ENCODE measurements at regions not wholly inside any gene's neighbourhood (a gene's known extent, or its start where the extent isn't known, plus 50 kb on each side); places are given as distances from the start of the nearest gene placed in this dataset.

GRCh38 chr2:221050020-221050795 lies 521.9 kb downstream of the EPHA4 start:
- no peak for TF ChIP-seq CTCF (IDR thresholded peaks at IDR 0.05)
- no peak overlapping the region for H3K4me3 ChIP-seq
- H3K27ac ChIP-seq, result no peak overlapping the region
- DNase-seq (ENCODE audit: low spot score), result no peak

- no peak for DNase-seq (ENCODE audit: low spot score)
- no peak for TF ChIP-seq CTCF (IDR thresholded peaks at IDR 0.05)
- H3K27ac ChIP-seq, result no peak overlapping the region
- H3K4me3 ChIP-seq, result no peak overlapping the region
These were observed 520.9 kb downstream of the EPHA4 start for GRCh38 chr2:221051162-221051561.

GRCh38 chr2:221060376-221060775 lies 511.7 kb downstream of the EPHA4 start:
- H3K27ac ChIP-seq, result no peak overlapping the region
- no peak for DNase-seq (ENCODE audit: low spot score)
- H3K4me3 ChIP-seq, result no peak overlapping the region
- no peak for TF ChIP-seq CTCF (IDR thresholded peaks at IDR 0.05)

- DNase-seq (ENCODE audit: low spot score), result no peak
- no peak overlapping the region for H3K27ac ChIP-seq
- no peak overlapping the region for H3K4me3 ChIP-seq
- no peak for TF ChIP-seq CTCF (IDR thresholded peaks at IDR 0.05)
These were observed 508.5 kb downstream of the EPHA4 start for GRCh38 chr2:221063568-221063967.

GRCh38 chr2:221064058-221064854 lies 507.8 kb downstream of the EPHA4 start:
- no peak for TF ChIP-seq CTCF (IDR thresholded peaks at IDR 0.05)

GRCh38 chr2:221064880-221065279 lies 507.2 kb downstream of the EPHA4 start:
- TF ChIP-seq CTCF (IDR thresholded peaks at IDR 0.05), result no peak
- no peak for DNase-seq (ENCODE audit: low spot score)
- H3K27ac ChIP-seq, result no peak overlapping the region
- no peak overlapping the region for H3K4me3 ChIP-seq

More at GRCh38 chr2:221064058-221064854, 507.8 kb downstream of the EPHA4 start:
- no peak for DNase-seq (ENCODE audit: low spot score)
- Histone ChIP-seq H3K27ac (no peak overlapping the region), H3K4me3 (no peak overlapping the region)
